CD4-positive, CD25-positive, alpha-beta regulatory T cell (primary cell): ENCODE measurements at regions not wholly inside any gene's neighbourhood (a gene's known extent, or its start where the extent isn't known, plus 50 kb on each side); places are given as distances from the start of the nearest gene placed in this dataset.

ENCODE experiments used
- ATAC-seq, 2 donors: fragments of 150-1000 bp; cut with Tn5 transposase; one replicate each; pipeline ENCODE4 v1.10.0; 2021; ENCODE audit warnings: low read depth in 2 of 2, moderate number of reproducible peaks in 2 of 2, moderate library complexity in 1 of 2
- DNase-seq, 3 donors: peaks; one replicate each; pipeline versions ENCODE4 v3.0.0 to v3.0.0-alpha.2; 2012 to 2022; ENCODE audit warnings: mixed read lengths in 1 of 3
- H3K27ac ChIP-seq: one replicate; pipeline ENCODE4 v1.7.0; 2013; ENCODE audit warnings: mild to moderate bottlenecking, low read length; ENCODE audit not compliant: insufficient read depth, poor library complexity, severe bottlenecking
- H3K27me3 ChIP-seq: one replicate; pipeline ENCODE4 v1.7.0; 2013; ENCODE audit warnings: low read length; ENCODE audit not compliant: control insufficient read depth, insufficient read depth
- H3K36me3 ChIP-seq: one replicate; pipeline ENCODE4 v1.7.0; 2013; ENCODE audit warnings: mild to moderate bottlenecking, low read length, moderate library complexity; ENCODE audit not compliant: control insufficient read depth, insufficient read depth
- H3K4me1 ChIP-seq: 2 replicates; pipeline ENCODE4 v1.7.0; 2013; ENCODE audit warnings: mild to moderate bottlenecking, low read length; ENCODE audit not compliant: insufficient read depth, control insufficient read depth, poor library complexity, severe bottlenecking
- H3K4me3 ChIP-seq: one replicate; pipeline ENCODE4 v1.7.0; 2013; ENCODE audit warnings: low read depth, mild to moderate bottlenecking, low read length, moderate library complexity
- H3K9me3 ChIP-seq, 2 experiments: 1 replicate in 1 of 2; 2 replicates in 1 of 2; pipeline ENCODE4 v1.7.0; 2013; ENCODE audit warnings: low read length in 2 of 2, mild to moderate bottlenecking in 1 of 2, moderate library complexity in 1 of 2; ENCODE audit not compliant: control insufficient read depth in 2 of 2
- H3K27ac Mint-ChIP-seq, 3 donors: one replicate each; pipeline ENCODE4 v1.8.0; 2020 to 2022; ENCODE audit warnings: mild to moderate bottlenecking in 3 of 3, mixed read lengths in 3 of 3, moderate library complexity in 2 of 3
- H3K27me3 Mint-ChIP-seq: one replicate; pipeline ENCODE4 v1.8.0; 2022; ENCODE audit warnings: mild to moderate bottlenecking, mixed read lengths
- H3K36me3 Mint-ChIP-seq: one replicate; pipeline ENCODE4 v1.8.0; 2020; ENCODE audit warnings: mixed read lengths
- H3K4me1 Mint-ChIP-seq, 4 donors: one replicate each; pipeline ENCODE4 v1.8.0; 2020 to 2022; ENCODE audit warnings: mixed read lengths in 4 of 4, mild to moderate bottlenecking in 1 of 4
- H3K4me3 Mint-ChIP-seq, 4 donors: one replicate each; pipeline ENCODE4 v1.8.0; 2020 to 2022; ENCODE audit warnings: mild to moderate bottlenecking in 4 of 4, mixed read lengths in 4 of 4, moderate library complexity in 3 of 4
- H3K9me3 Mint-ChIP-seq, 7 donors: one replicate each; pipeline ENCODE4 v1.8.0; 2020 to 2022; ENCODE audit warnings: mixed read lengths in 7 of 7, mild to moderate bottlenecking in 3 of 7, moderate library complexity in 2 of 7

GRCh38 chr5:74116266-74116665 lies 490.3 kb downstream of the ARHGEF28 start:
- Mint-ChIP-seq H3K4me1 (no peaks in the 10 kb centered on the region), H3K27ac (no peak overlapping the region), H3K27me3 (peaks cover 13% of the 10 kb centered on the region), H3K36me3 (no peaks in the 10 kb centered on the region), H3K9me3 (peaks cover 0 to 8% (median 1%) of the 10 kb centered on the region in 7 donors), H3K4me3 (no peak overlapping the region)
- H3K27ac ChIP-seq, result no peak overlapping the region
- H3K9me3 ChIP-seq, result no peaks in the 10 kb centered on the region
- H3K4me1 ChIP-seq, result no peaks in the 10 kb centered on the region
- DNase-seq, result no peak
- H3K27me3 ChIP-seq, result no peaks in the 10 kb centered on the region
- no peak for ATAC-seq
- no peaks in the 10 kb centered on the region for H3K36me3 ChIP-seq
- H3K4me3 ChIP-seq, result no peak overlapping the region

- H3K27ac Mint-ChIP-seq, result no peak overlapping the region
- H3K27ac ChIP-seq, result no peak overlapping the region
- H3K9me3 ChIP-seq, result no peaks in the 10 kb centered on the region
- no peak overlapping the region for H3K4me3 Mint-ChIP-seq
- ATAC-seq (no peak), DNase-seq (no peak)
- H3K36me3 Mint-ChIP-seq, result no peaks in the 10 kb centered on the region
- peaks cover 18% of the 10 kb centered on the region for H3K27me3 Mint-ChIP-seq
- H3K4me3 ChIP-seq, result no peak overlapping the region
- H3K27me3 ChIP-seq, result peaks cover 1% of the 10 kb centered on the region
- H3K9me3 Mint-ChIP-seq, result peaks cover 0 to 1% (median 0%) of the 10 kb centered on the region in 7 donors
- H3K4me1 Mint-ChIP-seq, result no peaks in the 10 kb centered on the region
- H3K36me3 ChIP-seq, result no peaks in the 10 kb centered on the region
- H3K4me1 ChIP-seq, result no peaks in the 10 kb centered on the region
These were observed 487.9 kb downstream of the ARHGEF28 start for GRCh38 chr5:74113927-74114326.

- H3K9me3 ChIP-seq, result no peaks in the 10 kb centered on the region
- peaks cover 1% of the 10 kb centered on the region for H3K27me3 ChIP-seq
- no peak overlapping the region for H3K4me3 ChIP-seq
- Mint-ChIP-seq H3K27me3 (peaks cover 18% of the 10 kb centered on the region), H3K4me1 (no peaks in the 10 kb centered on the region), H3K4me3 (no peak overlapping the region), H3K27ac (no peak overlapping the region), H3K9me3 (peaks cover 0 to 1% (median 0%) of the 10 kb centered on the region in 7 donors), H3K36me3 (no peaks in the 10 kb centered on the region)
- H3K27ac ChIP-seq, result no peak overlapping the region
- DNase-seq (no peak), ATAC-seq (no peak)
- no peaks in the 10 kb centered on the region for H3K36me3 ChIP-seq
- no peaks in the 10 kb centered on the region for H3K4me1 ChIP-seq
These were observed 487.2 kb downstream of the ARHGEF28 start for GRCh38 chr5:74113196-74113540.

- Histone ChIP-seq H3K4me1 (no peaks in the 10 kb centered on the region), H3K4me3 (no peak overlapping the region), H3K36me3 (no peaks in the 10 kb centered on the region), H3K27me3 (peaks cover 1% of the 10 kb centered on the region), H3K27ac (no peak overlapping the region), H3K9me3 (no peaks in the 10 kb centered on the region)
- no peaks in the 10 kb centered on the region for H3K4me1 Mint-ChIP-seq
- H3K9me3 Mint-ChIP-seq, result peaks cover 0 to 1% (median 0%) of the 10 kb centered on the region in 7 donors
- no peak overlapping the region for H3K27ac Mint-ChIP-seq
- H3K27me3 Mint-ChIP-seq, result peaks cover 18% of the 10 kb centered on the region
- no peaks in the 10 kb centered on the region for H3K36me3 Mint-ChIP-seq
- peak overlapping the region in 1 of 4 donors; percentile 54 for H3K4me3 Mint-ChIP-seq
- ATAC-seq (no peak), DNase-seq (no peak)
These were observed 486.6 kb downstream of the ARHGEF28 start for GRCh38 chr5:74112372-74113195.

GRCh38 chr5:74111764-74112163 lies 485.8 kb downstream of the ARHGEF28 start:
- Histone ChIP-seq H3K4me1 (no peaks in the 10 kb centered on the region), H3K36me3 (no peaks in the 10 kb centered on the region), H3K27me3 (peaks cover 3% of the 10 kb centered on the region), H3K27ac (no peak overlapping the region), H3K9me3 (no peaks in the 10 kb centered on the region), H3K4me3 (no peak overlapping the region)
- DNase-seq, result no peak
- Mint-ChIP-seq H3K36me3 (no peaks in the 10 kb centered on the region), H3K27me3 (peaks cover 16% of the 10 kb centered on the region), H3K4me1 (no peaks in the 10 kb centered on the region), H3K27ac (no peak overlapping the region), H3K9me3 (peaks cover 0 to 1% (median 0%) of the 10 kb centered on the region in 7 donors), H3K4me3 (no peak overlapping the region)
- ATAC-seq, result no peak

- no peak overlapping the region for H3K27ac Mint-ChIP-seq
- H3K4me3 Mint-ChIP-seq, result no peak overlapping the region
- no peak for ATAC-seq
These were observed 483.3 kb downstream of the ARHGEF28 start for GRCh38 chr5:74109344-74109743.

GRCh38 chr5:74107899-74108298 lies 481.9 kb downstream of the ARHGEF28 start:
- H3K27ac Mint-ChIP-seq, result no peak overlapping the region
- DNase-seq, result no peak

More at GRCh38 chr5:74109344-74109743, 483.3 kb downstream of the ARHGEF28 start:
- H3K36me3 ChIP-seq, result no peaks in the 10 kb centered on the region
- H3K4me1 ChIP-seq, result no peaks in the 10 kb centered on the region
- Mint-ChIP-seq H3K27me3 (peaks cover 8% of the 10 kb centered on the region), H3K4me1 (no peaks in the 10 kb centered on the region), H3K36me3 (no peaks in the 10 kb centered on the region), H3K9me3 (peaks cover 0 to 1% (median 0%) of the 10 kb centered on the region in 7 donors)
- H3K4me3 ChIP-seq, result no peak overlapping the region
- H3K9me3 ChIP-seq, result no peaks in the 10 kb centered on the region
- no peak for DNase-seq
- no peak overlapping the region for H3K27ac ChIP-seq
- H3K27me3 ChIP-seq, result peaks cover 3% of the 10 kb centered on the region

More at GRCh38 chr5:74107899-74108298, 481.9 kb downstream of the ARHGEF28 start:
- Mint-ChIP-seq H3K27me3 (peaks cover 8% of the 10 kb centered on the region), H3K36me3 (no peaks in the 10 kb centered on the region), H3K4me1 (no peaks in the 10 kb centered on the region), H3K4me3 (no peak overlapping the region), H3K9me3 (peaks cover 0 to 1% (median 0%) of the 10 kb centered on the region in 7 donors)
- Histone ChIP-seq H3K4me3 (no peak overlapping the region), H3K36me3 (no peaks in the 10 kb centered on the region), H3K27me3 (peaks cover 3% of the 10 kb centered on the region), H3K9me3 (no peaks in the 10 kb centered on the region), H3K4me1 (no peaks in the 10 kb centered on the region), H3K27ac (no peak overlapping the region)
- no peak for ATAC-seq
